ENCODE measurements at regions not wholly inside any gene's neighbourhood (a gene's known extent, or its start where the extent isn't known, plus 50 kb on each side); places are given as distances from the start of the nearest gene placed in this dataset.

DNA sequence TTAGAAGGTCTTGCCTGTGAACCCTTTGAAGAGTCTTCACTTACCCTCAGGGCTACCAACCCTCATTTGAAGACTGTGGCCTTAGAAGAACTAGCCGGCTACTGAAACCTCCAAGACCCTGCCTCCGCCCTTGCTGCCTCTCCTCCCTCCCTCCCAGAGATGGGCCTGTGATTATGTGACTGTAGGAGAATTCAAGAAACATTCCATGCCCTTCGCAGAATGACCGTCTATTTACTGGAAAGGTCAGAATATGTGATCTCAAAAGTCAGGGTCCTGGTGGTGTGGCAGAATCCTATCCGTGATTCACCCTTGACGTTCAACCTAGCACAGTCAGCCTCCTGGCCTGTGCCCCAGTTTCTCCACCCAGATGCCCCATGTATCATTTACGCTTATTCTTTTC, 109.6 kb downstream of the CTNND1 start:
- no peak overlapping the region for H2AFZ ChIP-seq (ENCODE audit: low read length)
- no peak overlapping the region for H3K4me3 Mint-ChIP-seq
- H3K23me2 ChIP-seq (ENCODE audit: insufficient read length, low read depth, low read length, poor library complexity, severe bottlenecking): no peaks in the 10 kb centered on the region
- H3K23ac ChIP-seq (ENCODE audit: insufficient read length, low read depth, low read length): no peak overlapping the region
- H3K4ac ChIP-seq (ENCODE audit: low read depth, low read length): no peak overlapping the region
- H3K9me3 Mint-ChIP-seq: no peaks in the 10 kb centered on the region; a peak in 2 of 5 replicates
- no peak for DNase-seq
- no peaks in the 10 kb centered on the region for H4K20me1 ChIP-seq (ENCODE audit: control insufficient read depth, insufficient read depth, insufficient read length)
- H3K27ac Mint-ChIP-seq: no peak overlapping the region
- no peak overlapping the region for H3K4me2 ChIP-seq (ENCODE audit: insufficient read depth, insufficient read length, low read length)
- no peaks in the 10 kb centered on the region for H3K79me1 ChIP-seq (ENCODE audit: insufficient read depth, low read depth, low read length, poor library complexity, severe bottlenecking)
- H2BK120ac ChIP-seq (ENCODE audit: low read depth, low read length, poor library complexity, severe bottlenecking): no peak overlapping the region
- TF ChIP-seq, protein P1, sequence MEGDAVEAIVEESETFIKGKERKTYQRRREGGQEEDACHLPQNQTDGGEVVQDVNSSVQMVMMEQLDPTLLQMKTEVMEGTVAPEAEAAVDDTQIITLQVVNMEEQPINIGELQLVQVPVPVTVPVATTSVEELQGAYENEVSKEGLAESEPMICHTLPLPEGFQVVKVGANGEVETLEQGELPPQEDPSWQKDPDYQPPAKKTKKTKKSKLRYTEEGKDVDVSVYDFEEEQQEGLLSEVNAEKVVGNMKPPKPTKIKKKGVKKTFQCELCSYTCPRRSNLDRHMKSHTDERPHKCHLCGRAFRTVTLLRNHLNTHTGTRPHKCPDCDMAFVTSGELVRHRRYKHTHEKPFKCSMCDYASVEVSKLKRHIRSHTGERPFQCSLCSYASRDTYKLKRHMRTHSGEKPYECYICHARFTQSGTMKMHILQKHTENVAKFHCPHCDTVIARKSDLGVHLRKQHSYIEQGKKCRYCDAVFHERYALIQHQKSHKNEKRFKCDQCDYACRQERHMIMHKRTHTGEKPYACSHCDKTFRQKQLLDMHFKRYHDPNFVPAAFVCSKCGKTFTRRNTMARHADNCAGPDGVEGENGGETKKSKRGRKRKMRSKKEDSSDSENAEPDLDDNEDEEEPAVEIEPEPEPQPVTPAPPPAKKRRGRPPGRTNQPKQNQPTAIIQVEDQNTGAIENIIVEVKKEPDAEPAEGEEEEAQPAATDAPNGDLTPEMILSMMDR (conservative IDR thresholded peaks at IDR 0.05): no peak
- no peaks in the 10 kb centered on the region for H3K9me3 ChIP-seq (ENCODE audit: control insufficient read depth, low read depth, low read length)
- H3K9ac ChIP-seq (ENCODE audit: extremely low read depth, insufficient read length, low read length): no peak overlapping the region
- H3K18ac ChIP-seq (ENCODE audit: insufficient read length, low read depth, low read length): no peak overlapping the region
- peaks cover 7% of the 10 kb centered on the region; the same call in 1 of the 2 replicates for H3K27me3 Mint-ChIP-seq (ENCODE audit: low read depth)
- peaks cover 0 to 5% (median 2%) of the 10 kb centered on the region in 3 experiments; a peak in 3 of 7 replicates for H3K36me3 Mint-ChIP-seq (ENCODE audit: insufficient read depth in 1 of 3, low read depth in 3 of 3)
- H4K5ac ChIP-seq (ENCODE audit: insufficient read length, low read depth, low read length): no peak overlapping the region
- H3K79me2 ChIP-seq (ENCODE audit: insufficient read depth, low read length): no peaks in the 10 kb centered on the region
- H2BK20ac ChIP-seq (ENCODE audit: low read depth, low read length, poor library complexity, severe bottlenecking): no peak overlapping the region
- H3K14ac ChIP-seq (ENCODE audit: insufficient read depth, low read length): no peak overlapping the region
- H2BK12ac ChIP-seq (ENCODE audit: insufficient read length, low read depth, low read length): no peak overlapping the region
- H3K4me1 Mint-ChIP-seq: peaks cover 39 to 40% of the 10 kb centered on the region in 2 experiments
- no CpG with 5 or more reads among the region's 7 CpGs for WGBS (ENCODE audit: extremely low coverage, insufficient read length, low lambda C conversion rate)
- no peak overlapping the region for H3T11ph ChIP-seq (ENCODE audit: low read length)
- H4K8ac ChIP-seq (replicated peaks; ENCODE audit: insufficient read length, low read depth, low read length): no peak overlapping the region
- no peak overlapping the region for H4K91ac ChIP-seq (ENCODE audit: insufficient read length, low read depth, low read length)
- no peak overlapping the region for H2BK15ac ChIP-seq (ENCODE audit: low read depth, low read length)
- H3K56ac ChIP-seq (ENCODE audit: insufficient read length, low read depth, low read length): no peak overlapping the region
- H3K27me3 ChIP-seq (ENCODE audit: insufficient read depth, low read length): no peaks in the 10 kb centered on the region
- no peak overlapping the region for H3K27ac ChIP-seq (ENCODE audit: insufficient read length, low read depth, low read length)
- peaks cover 8% of the 10 kb centered on the region; the same call in 1 of the 2 replicates for H3K4me1 ChIP-seq (ENCODE audit: insufficient read depth, low read length)
- no peak overlapping the region for H2BK5ac ChIP-seq (ENCODE audit: insufficient read length, low read length)
- no peak overlapping the region for H2AK5ac ChIP-seq (ENCODE audit: insufficient read length, low read length)

Measured in H9 (cell line).